Activated naive CD4-positive, alpha-beta T cell treated with anti-CD3 and anti-CD28 coated beads, Interleukin-2, amount 50 U/mL, for 24 hours (primary cell): ENCODE measurements at regions not wholly inside any gene's neighbourhood (a gene's known extent, or its start where the extent isn't known, plus 50 kb on each side); places are given as distances from the start of the nearest gene placed in this dataset.

Experiments used
- H3K27ac Mint-ChIP-seq: one replicate; pipeline ENCODE4 v1.8.0; 2021; ENCODE audit warnings: mild to moderate bottlenecking, mixed read lengths
- H3K27me3 Mint-ChIP-seq: one replicate; pipeline ENCODE4 v1.8.0; 2021; ENCODE audit warnings: mixed read lengths
- H3K36me3 Mint-ChIP-seq: one replicate; pipeline ENCODE4 v1.8.0; 2021; ENCODE audit warnings: mixed read lengths
- H3K4me1 Mint-ChIP-seq: one replicate; pipeline ENCODE4 v1.8.0; 2021; ENCODE audit warnings: mixed read lengths
- H3K4me3 Mint-ChIP-seq: one replicate; pipeline ENCODE4 v1.8.0; 2021; ENCODE audit warnings: mild to moderate bottlenecking, mixed read lengths
- H3K9me3 Mint-ChIP-seq: one replicate; pipeline ENCODE4 v1.8.0; 2021; ENCODE audit warnings: mixed read lengths

DNA sequence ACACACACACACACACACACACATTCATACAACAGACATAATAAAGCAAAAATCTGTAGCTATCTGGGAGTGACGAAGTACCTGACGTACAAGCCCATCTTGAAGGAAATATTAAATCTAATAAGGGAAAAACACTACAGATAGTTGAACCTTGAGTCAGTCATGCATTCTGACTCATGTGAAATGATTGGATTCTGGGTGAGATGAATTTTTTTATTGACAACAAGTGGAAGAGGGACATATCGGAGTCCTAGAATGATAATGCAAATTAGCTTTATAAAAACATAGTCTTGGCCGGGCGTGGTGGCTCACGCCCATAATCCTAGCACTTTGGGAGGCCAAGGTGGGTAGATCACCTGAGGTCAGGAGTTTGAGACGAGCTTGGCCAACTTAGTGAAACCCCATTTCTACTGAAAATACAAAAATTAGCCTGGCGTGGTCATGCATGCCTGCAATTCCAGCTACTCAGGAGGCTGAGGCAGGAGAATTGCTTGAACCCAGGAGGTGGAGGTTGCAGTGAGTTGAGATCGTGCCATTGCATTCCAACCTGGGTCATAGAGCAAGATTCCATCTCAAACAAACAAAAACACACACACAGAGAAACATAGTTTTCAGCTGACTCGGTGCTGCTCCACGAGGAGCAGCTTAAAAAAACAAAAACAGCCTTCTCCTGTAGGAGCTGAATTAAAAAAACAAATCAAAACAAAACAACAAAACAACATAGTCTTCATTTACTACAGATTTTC, 154.4 kb upstream of the MKLN1 start:
- no peak overlapping the region for H3K27ac Mint-ChIP-seq
- H3K4me3 Mint-ChIP-seq, result no peak overlapping the region

GRCh38 chr7:131174391-131174790, 153.3 kb upstream of the MKLN1 start:
- Mint-ChIP-seq H3K27ac (no peak overlapping the region), H3K27me3 (no peaks in the 10 kb centered on the region), H3K9me3 (no peaks in the 10 kb centered on the region), H3K4me1 (no peaks in the 10 kb centered on the region), H3K36me3 (no peaks in the 10 kb centered on the region), H3K4me3 (no peak overlapping the region)

More for the DNA sequence above, 154.4 kb upstream of the MKLN1 start:
- H3K4me1 Mint-ChIP-seq, result no peaks in the 10 kb centered on the region
- H3K9me3 Mint-ChIP-seq, result no peaks in the 10 kb centered on the region
- no peaks in the 10 kb centered on the region for H3K36me3 Mint-ChIP-seq
- H3K27me3 Mint-ChIP-seq, result no peaks in the 10 kb centered on the region

DNA sequence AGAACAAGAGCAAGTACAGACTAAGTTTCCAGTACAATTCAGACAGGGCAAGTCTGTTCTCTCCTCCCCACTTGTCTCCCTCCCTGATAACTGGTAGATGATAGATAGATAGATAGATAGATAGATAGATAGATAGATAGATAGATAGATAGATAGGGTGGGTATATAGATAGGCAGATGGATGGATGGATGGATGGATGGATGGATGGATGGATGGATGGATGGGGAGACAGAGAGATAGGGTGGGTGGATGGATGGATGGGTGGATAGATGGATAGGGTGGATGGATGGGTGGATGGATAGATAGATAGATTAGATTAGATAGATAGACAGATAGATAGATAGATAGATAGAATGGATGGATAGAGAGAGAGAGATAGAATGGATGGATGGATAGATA, 152.8 kb upstream of the MKLN1 start:
- H3K36me3 Mint-ChIP-seq, result no peaks in the 10 kb centered on the region
- no peaks in the 10 kb centered on the region for H3K27me3 Mint-ChIP-seq
- H3K27ac Mint-ChIP-seq, result no peak overlapping the region
- H3K9me3 Mint-ChIP-seq, result no peaks in the 10 kb centered on the region
- no peak overlapping the region for H3K4me3 Mint-ChIP-seq
- no peaks in the 10 kb centered on the region for H3K4me1 Mint-ChIP-seq

DNA sequence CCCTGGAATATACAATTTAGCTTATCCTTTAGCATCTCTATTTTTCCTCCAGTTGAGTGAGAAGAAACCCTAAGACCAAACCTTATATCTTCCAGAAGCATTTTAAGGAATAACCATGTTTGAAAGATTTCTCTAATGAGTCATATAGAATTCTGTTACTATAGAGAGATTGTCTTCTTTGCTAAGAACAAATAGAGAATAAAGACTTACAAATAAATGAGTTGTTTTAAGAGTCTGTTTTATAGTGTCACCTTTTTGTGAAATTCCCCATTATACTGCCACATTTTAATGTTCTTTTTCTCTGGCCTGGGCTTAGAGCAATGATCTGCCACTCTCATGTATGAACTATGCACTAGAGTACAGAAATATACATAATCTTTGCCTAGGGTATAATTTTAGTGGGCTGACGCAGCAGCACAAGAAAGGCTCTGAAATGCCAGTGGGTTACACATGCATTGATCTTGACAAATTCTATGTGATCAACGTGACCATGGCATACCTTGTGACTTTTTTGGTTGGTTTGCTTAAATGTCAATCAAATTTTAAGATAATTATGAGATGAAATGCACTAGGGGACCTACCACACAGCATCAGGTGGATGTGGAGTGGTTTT, 145.1 kb upstream of the MKLN1 start:
- Mint-ChIP-seq H3K4me1 (peaks cover 22% of the 10 kb centered on the region), H3K27ac (no peak overlapping the region), H3K36me3 (no peaks in the 10 kb centered on the region), H3K27me3 (no peaks in the 10 kb centered on the region), H3K4me3 (no peak overlapping the region), H3K9me3 (no peaks in the 10 kb centered on the region)

DNA sequence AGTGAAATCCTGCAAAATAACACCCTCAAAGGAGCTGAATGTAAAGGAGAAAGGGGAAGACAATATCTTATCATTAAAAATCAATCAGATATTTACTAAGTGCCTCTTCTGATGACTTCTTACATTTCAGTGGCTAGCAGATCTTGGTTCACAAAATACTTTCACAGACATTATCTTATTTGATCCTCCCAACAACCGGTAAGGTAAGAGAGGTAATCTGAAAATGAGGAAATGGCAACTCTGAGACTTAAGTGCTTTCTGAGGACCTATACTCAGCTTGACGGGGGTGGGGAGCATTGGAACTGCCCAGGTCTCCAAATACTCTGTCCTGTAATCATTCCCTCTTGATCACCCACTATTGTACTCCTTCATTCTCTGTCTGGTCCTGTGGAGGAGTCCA, 144.6 kb upstream of the MKLN1 start:
- no peaks in the 10 kb centered on the region for H3K9me3 Mint-ChIP-seq
- peaks cover 26% of the 10 kb centered on the region for H3K4me1 Mint-ChIP-seq
- no peaks in the 10 kb centered on the region for H3K27me3 Mint-ChIP-seq
- no peaks in the 10 kb centered on the region for H3K36me3 Mint-ChIP-seq
- no peak overlapping the region for H3K27ac Mint-ChIP-seq
- H3K4me3 Mint-ChIP-seq, result no peak overlapping the region

- no peaks in the 10 kb centered on the region for H3K9me3 Mint-ChIP-seq
- H3K27me3 Mint-ChIP-seq, result no peaks in the 10 kb centered on the region
- peaks cover 32% of the 10 kb centered on the region for H3K4me1 Mint-ChIP-seq
- H3K4me3 Mint-ChIP-seq, result no peak overlapping the region
- H3K27ac Mint-ChIP-seq, result peak overlapping the region; percentile 36
- no peaks in the 10 kb centered on the region for H3K36me3 Mint-ChIP-seq
Observed at GRCh38 chr7:131183611-131184119, 144.0 kb upstream of the MKLN1 start.

DNA sequence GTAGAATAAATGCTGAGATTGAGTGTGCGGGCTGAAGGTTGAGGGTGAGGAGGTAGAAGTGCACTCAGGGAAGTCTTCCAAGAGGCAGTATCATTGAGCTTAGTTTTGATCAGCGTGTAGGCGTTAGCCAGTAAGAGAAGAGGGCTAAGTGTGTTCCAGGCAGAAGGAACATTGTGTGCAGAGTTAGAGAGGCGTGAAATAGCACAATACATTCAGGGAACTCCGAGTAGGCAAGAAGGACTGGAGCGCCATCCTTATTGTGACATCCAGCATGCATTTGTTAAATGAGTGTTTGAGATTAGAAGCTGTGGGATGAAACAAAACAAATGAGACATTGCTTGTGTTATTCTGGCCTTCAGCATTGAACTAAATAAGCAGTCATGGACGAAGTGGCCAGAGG, 140.9 kb upstream of the MKLN1 start:
- Mint-ChIP-seq H3K9me3 (no peaks in the 10 kb centered on the region), H3K27ac (peak overlapping the region; percentile 15), H3K27me3 (no peaks in the 10 kb centered on the region), H3K4me3 (peak overlapping the region; percentile 2), H3K4me1 (peaks cover 58% of the 10 kb centered on the region), H3K36me3 (no peaks in the 10 kb centered on the region)

- Mint-ChIP-seq H3K9me3 (no peaks in the 10 kb centered on the region), H3K4me3 (peak overlapping the region; percentile 58), H3K4me1 (peaks cover 49% of the 10 kb centered on the region), H3K36me3 (no peaks in the 10 kb centered on the region), H3K27me3 (no peaks in the 10 kb centered on the region), H3K27ac (peak overlapping the region; percentile 99)
Observed at GRCh38 chr7:131188367-131189339, 139.0 kb upstream of the MKLN1 start.

GRCh38 chr7:131189488-131189887, 138.2 kb upstream of the MKLN1 start:
- Mint-ChIP-seq H3K27me3 (no peaks in the 10 kb centered on the region), H3K27ac (peak overlapping the region; percentile 99), H3K36me3 (no peaks in the 10 kb centered on the region), H3K9me3 (no peaks in the 10 kb centered on the region), H3K4me3 (peak overlapping the region; percentile 79), H3K4me1 (peaks cover 45% of the 10 kb centered on the region)

GRCh38 chr7:131190146-131190545, 137.5 kb upstream of the MKLN1 start:
- peak overlapping the region; percentile 99 for H3K27ac Mint-ChIP-seq
- peak overlapping the region; percentile 79 for H3K4me3 Mint-ChIP-seq
- peaks cover 45% of the 10 kb centered on the region for H3K4me1 Mint-ChIP-seq

DNA sequence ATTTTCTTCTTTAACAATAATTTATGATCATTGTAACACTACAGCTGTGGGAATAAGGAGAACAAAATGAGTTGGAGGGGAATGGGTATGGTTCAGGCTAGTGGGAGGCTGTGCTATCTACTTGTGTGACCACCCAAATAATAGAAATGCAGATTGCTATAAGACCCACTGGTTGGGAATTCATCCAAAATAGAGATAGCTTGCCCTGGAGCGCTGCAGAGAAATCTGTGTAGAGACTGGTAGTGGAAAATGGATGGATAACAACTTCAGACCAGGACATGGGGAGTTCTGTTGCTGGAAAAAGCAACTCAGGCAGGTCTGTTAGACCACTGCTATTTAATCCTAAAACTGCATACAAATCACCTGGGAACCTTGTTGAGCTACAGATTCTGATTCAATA, 137.1 kb upstream of the MKLN1 start:
- H3K9me3 Mint-ChIP-seq, result no peaks in the 10 kb centered on the region
- no peaks in the 10 kb centered on the region for H3K27me3 Mint-ChIP-seq
- peak overlapping the region; percentile 39 for H3K4me3 Mint-ChIP-seq
- H3K4me1 Mint-ChIP-seq, result peaks cover 45% of the 10 kb centered on the region
- H3K27ac Mint-ChIP-seq, result peak overlapping the region; percentile 99
- H3K36me3 Mint-ChIP-seq, result no peaks in the 10 kb centered on the region

More at GRCh38 chr7:131190146-131190545, 137.5 kb upstream of the MKLN1 start:
- no peaks in the 10 kb centered on the region for H3K36me3 Mint-ChIP-seq
- no peaks in the 10 kb centered on the region for H3K27me3 Mint-ChIP-seq
- H3K9me3 Mint-ChIP-seq, result no peaks in the 10 kb centered on the region

DNA sequence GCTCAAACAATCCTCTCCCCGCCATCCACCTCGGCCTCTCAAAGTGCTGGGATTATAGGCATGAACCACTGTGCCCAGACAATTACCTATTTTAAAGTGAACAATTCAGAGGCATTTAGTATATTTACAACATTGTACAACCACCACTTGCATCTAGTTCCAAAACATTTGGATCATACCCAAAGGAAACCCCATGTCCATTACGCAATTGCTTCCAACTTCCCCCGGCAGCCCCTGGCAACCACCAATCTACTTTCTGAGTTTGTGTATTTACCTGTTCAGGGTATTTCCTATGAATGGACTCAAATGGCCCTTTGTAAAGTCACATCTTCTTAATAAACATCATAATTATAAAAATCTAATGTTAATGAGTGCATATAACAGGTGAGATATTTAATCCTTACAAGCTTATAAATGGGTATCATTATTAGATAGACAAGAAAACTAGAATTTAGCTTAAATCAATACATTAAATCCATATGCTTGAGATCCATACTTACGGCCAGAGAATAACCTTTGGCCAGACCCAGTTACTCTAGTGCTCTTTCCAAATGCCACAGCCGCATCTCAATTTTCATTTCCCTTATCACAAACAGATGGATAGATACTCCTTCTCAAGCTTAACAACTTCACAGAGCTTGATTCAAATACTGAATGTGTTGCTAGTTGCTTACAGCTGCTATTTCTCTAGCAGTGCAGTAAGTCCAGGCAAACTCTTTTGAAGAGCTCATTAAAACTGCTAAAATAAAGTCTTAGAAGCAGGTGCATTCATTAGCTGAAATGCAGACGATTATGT, 133.4 kb upstream of the MKLN1 start:
- H3K36me3 Mint-ChIP-seq, result no peaks in the 10 kb centered on the region
- H3K27ac Mint-ChIP-seq, result no peak overlapping the region
- no peaks in the 10 kb centered on the region for H3K9me3 Mint-ChIP-seq
- no peaks in the 10 kb centered on the region for H3K27me3 Mint-ChIP-seq
- no peak overlapping the region for H3K4me3 Mint-ChIP-seq
- H3K4me1 Mint-ChIP-seq, result peaks cover 23% of the 10 kb centered on the region

- H3K27me3 Mint-ChIP-seq, result no peaks in the 10 kb centered on the region
- H3K4me1 Mint-ChIP-seq, result peaks cover 13% of the 10 kb centered on the region
- H3K9me3 Mint-ChIP-seq, result no peaks in the 10 kb centered on the region
- no peaks in the 10 kb centered on the region for H3K36me3 Mint-ChIP-seq
- no peak overlapping the region for H3K4me3 Mint-ChIP-seq
- H3K27ac Mint-ChIP-seq, result no peak overlapping the region
Observed at GRCh38 chr7:131196803-131197202, 130.9 kb upstream of the MKLN1 start.

DNA sequence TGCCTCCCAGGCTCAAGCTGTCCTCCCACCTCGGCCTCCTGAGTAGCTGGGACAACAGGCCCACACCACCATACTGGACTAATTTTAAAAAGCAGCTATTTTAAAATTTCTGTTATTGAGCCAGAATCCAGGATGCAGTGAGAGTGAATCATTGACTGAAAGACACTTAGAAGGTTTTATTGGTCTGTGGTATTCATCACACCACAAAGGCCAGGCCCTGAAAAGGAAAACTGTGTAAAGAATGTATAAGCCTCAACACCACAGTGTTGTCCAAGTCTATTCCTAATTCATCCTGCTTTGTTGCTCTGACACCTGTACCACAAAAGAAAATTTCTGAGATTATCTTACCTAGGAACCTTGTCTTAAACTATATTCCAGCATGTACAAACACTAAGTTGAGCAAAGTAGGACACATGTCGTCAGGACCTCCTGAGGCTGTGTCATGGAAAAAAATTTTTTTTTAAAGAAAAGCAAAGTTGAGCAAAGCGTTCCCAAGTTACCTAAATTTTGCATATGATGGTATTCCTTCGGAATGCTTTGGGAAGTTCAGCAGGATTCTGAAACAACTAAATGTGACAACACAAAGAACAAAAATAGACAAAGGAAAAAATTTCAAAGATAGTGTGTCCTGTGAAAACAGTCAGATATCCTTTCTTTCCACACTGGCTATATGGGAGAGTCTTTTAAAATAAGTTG, 129.6 kb upstream of the MKLN1 start:
- Mint-ChIP-seq H3K4me3 (no peak overlapping the region), H3K36me3 (no peaks in the 10 kb centered on the region), H3K4me1 (peaks cover 13% of the 10 kb centered on the region), H3K27ac (peak overlapping the region; percentile 5), H3K9me3 (no peaks in the 10 kb centered on the region), H3K27me3 (no peaks in the 10 kb centered on the region)
